ENCODE measurements at regions not wholly inside any gene's neighbourhood (a gene's known extent, or its start where the extent isn't known, plus 50 kb on each side); places are given as distances from the start of the nearest gene placed in this dataset.

DNA sequence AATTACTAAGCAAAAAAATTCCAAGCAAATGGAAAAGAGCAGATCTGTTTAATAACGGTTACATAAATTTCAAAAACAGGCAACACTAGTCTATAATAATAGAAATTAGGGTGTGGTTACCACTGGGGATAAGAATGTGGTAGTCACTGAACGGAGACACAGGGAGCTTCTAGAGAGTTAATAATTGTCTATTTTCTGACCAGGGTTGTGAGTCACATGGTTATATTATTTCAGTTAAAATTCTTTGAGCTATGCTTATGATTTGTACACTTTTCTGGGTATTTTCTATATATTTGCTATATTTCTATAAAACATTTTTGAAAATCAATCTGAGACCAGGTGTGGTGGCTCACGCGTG is 433.9 kb upstream of the MAF start:
- no peaks in the 10 kb centered on the region for H3K27me3 ChIP-seq (ENCODE audit: insufficient read depth, low read length)
- H3K4ac ChIP-seq (ENCODE audit: low read depth, low read length) = no peak overlapping the region
- no peak overlapping the region for H3K23ac ChIP-seq (ENCODE audit: insufficient read length, low read depth, low read length)
- H3K4me2 ChIP-seq (ENCODE audit: insufficient read depth, insufficient read length, low read length) = no peak overlapping the region
- no peak for DNase-seq
- H4K91ac ChIP-seq (ENCODE audit: insufficient read length, low read depth, low read length) = no peak overlapping the region
- Mint-ChIP-seq H3K4me3 (no peak overlapping the region), H3K36me3 (ENCODE audit: insufficient read depth in 1 of 3, low read depth in 3 of 3) (peaks cover 0 to 11% (median 0%) of the 10 kb centered on the region in 3 experiments; a peak in 2 of 7 replicates), H3K27ac (no peak overlapping the region), H3K27me3 (ENCODE audit: low read depth) (peaks cover 3% of the 10 kb centered on the region), H3K9me3 (peaks cover 14 to 16% of the 10 kb centered on the region in 2 experiments; a peak in 4 of 5 replicates), H3K4me1 (peaks cover 2 to 5% of the 10 kb centered on the region in 2 experiments; a peak in 1 of 4 replicates)
- H3K4me1 ChIP-seq (ENCODE audit: insufficient read depth, low read length) = no peaks in the 10 kb centered on the region
- no CpG with 5 or more reads among the region's 4 CpGs for WGBS (ENCODE audit: extremely low coverage, insufficient read length, low lambda C conversion rate)
- H2BK5ac ChIP-seq (ENCODE audit: insufficient read length, low read length) = no peak overlapping the region
- H3K79me2 ChIP-seq (ENCODE audit: insufficient read depth, low read length) = no peaks in the 10 kb centered on the region
- no peaks in the 10 kb centered on the region for H4K20me1 ChIP-seq (ENCODE audit: control insufficient read depth, insufficient read depth, insufficient read length)
- H4K8ac ChIP-seq (replicated peaks; ENCODE audit: insufficient read length, low read depth, low read length) = no peak overlapping the region
- TF ChIP-seq, protein P1, sequence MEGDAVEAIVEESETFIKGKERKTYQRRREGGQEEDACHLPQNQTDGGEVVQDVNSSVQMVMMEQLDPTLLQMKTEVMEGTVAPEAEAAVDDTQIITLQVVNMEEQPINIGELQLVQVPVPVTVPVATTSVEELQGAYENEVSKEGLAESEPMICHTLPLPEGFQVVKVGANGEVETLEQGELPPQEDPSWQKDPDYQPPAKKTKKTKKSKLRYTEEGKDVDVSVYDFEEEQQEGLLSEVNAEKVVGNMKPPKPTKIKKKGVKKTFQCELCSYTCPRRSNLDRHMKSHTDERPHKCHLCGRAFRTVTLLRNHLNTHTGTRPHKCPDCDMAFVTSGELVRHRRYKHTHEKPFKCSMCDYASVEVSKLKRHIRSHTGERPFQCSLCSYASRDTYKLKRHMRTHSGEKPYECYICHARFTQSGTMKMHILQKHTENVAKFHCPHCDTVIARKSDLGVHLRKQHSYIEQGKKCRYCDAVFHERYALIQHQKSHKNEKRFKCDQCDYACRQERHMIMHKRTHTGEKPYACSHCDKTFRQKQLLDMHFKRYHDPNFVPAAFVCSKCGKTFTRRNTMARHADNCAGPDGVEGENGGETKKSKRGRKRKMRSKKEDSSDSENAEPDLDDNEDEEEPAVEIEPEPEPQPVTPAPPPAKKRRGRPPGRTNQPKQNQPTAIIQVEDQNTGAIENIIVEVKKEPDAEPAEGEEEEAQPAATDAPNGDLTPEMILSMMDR (conservative IDR thresholded peaks at IDR 0.05) = no peak
- H2AFZ ChIP-seq (ENCODE audit: low read length) = no peak overlapping the region
- H3K56ac ChIP-seq (ENCODE audit: insufficient read length, low read depth, low read length) = no peak overlapping the region
- no peak overlapping the region for H4K5ac ChIP-seq (ENCODE audit: insufficient read length, low read depth, low read length)
- H3K27ac ChIP-seq (ENCODE audit: insufficient read length, low read depth, low read length) = no peak overlapping the region
- H3K9ac ChIP-seq (ENCODE audit: extremely low read depth, insufficient read length, low read length) = no peak overlapping the region
- H3K79me1 ChIP-seq (ENCODE audit: insufficient read depth, low read depth, low read length, poor library complexity, severe bottlenecking) = no peaks in the 10 kb centered on the region
- no peaks in the 10 kb centered on the region for H3K9me3 ChIP-seq (ENCODE audit: control insufficient read depth, low read depth, low read length)
- H2AK5ac ChIP-seq (ENCODE audit: insufficient read length, low read length) = no peak overlapping the region
- no peak overlapping the region for H3K18ac ChIP-seq (ENCODE audit: insufficient read length, low read depth, low read length)
- no peak overlapping the region for H2BK20ac ChIP-seq (ENCODE audit: low read depth, low read length, poor library complexity, severe bottlenecking)
- H3K23me2 ChIP-seq (ENCODE audit: insufficient read length, low read depth, low read length, poor library complexity, severe bottlenecking) = no peaks in the 10 kb centered on the region
- H2BK120ac ChIP-seq (ENCODE audit: low read depth, low read length, poor library complexity, severe bottlenecking) = no peak overlapping the region
- no peak overlapping the region for H3K14ac ChIP-seq (ENCODE audit: insufficient read depth, low read length)
- H2BK15ac ChIP-seq (ENCODE audit: low read depth, low read length) = no peak overlapping the region
- no peak overlapping the region for H2BK12ac ChIP-seq (ENCODE audit: insufficient read length, low read depth, low read length)
- no peak overlapping the region for H3T11ph ChIP-seq (ENCODE audit: low read length)

Data from H9 (cell line).